Stimulated activated CD4-positive, alpha-beta T cell treated with anti-CD3 and anti-CD28 coated beads, Interleukin-12 subunit alpha, Interleukin-12 subunit beta, amount 100 ng/mL, for 4 hours (primary cell): ENCODE measurements at regions not wholly inside any gene's neighbourhood (a gene's known extent, or its start where the extent isn't known, plus 50 kb on each side); places are given as distances from the start of the nearest gene placed in this dataset.

ENCODE experiments used
- DNase-seq: peaks from one replicate; pipeline ENCODE4 v3.0.0-alpha.2; 2020

- no peak for DNase-seq
These were observed 59.6 kb upstream of the C1GALT1 start for GRCh38 chr7:7122701-7123281.

- DNase-seq, result no peak
These were observed 56.4 kb upstream of the C1GALT1 start for GRCh38 chr7:7125963-7126362.

- no peak for DNase-seq
These were observed 54.6 kb upstream of the C1GALT1 start for GRCh38 chr7:7127773-7128172.

GRCh38 chr7:7129381-7129780 is 53.0 kb upstream of the C1GALT1 start:
- DNase-seq, result no peak

- no peak for DNase-seq
These were observed 51.1 kb upstream of the C1GALT1 start for GRCh38 chr7:7131273-7131672.
